HepG2 (cell line): ENCODE measurements at regions not wholly inside any gene's neighbourhood (a gene's known extent, or its start where the extent isn't known, plus 50 kb on each side); places are given as distances from the start of the nearest gene placed in this dataset.

Experiments used
- ATAC-seq: fragments of 200-7000 bp; cut with Tn5 transposase; 3 replicates; pipeline ENCODE4 v1.9.1; 2020; ENCODE audit warnings: mild to moderate bottlenecking, moderate library complexity
- BruUV-seq: library from RNA; stranded (reverse); fragments of 400-500 nt; replicated peaks from 2 replicates; lab custom pipeline; 2021; lab: Mats Ljungman, UMichigan
- CTCF ChIA-PET: fragments of 300-600 bp; formaldehyde crosslinking; extraction: SDS; loops from one replicate; lab custom pipeline; 2021; ENCODE audit warnings: low total read pairs, inconsistent platforms, low intra/inter-chr PET ratio; lab: Yijun Ruan, JAX
- POLR2A ChIA-PET: fragments of 350-600 bp; sonication (Branson Sonifier 250); formaldehyde crosslinking; loops from one replicate; lab custom pipeline; 2020; ENCODE audit warnings: antibody characterized with exemption, inconsistent platforms; lab: Yijun Ruan, JAX
- DNase-seq: peaks from one replicate; pipeline ENCODE4 v3.0.0-alpha.2; 2015; ENCODE audit warnings: low spot score
- FAIRE-seq: peaks from 3 replicates; lab custom pipeline; 2011; peaks lifted over from hg19 to GRCh38; lab: Jason Lieb, UNC
- H2AFZ ChIP-seq: one replicate; pipeline ENCODE4 v1.6.1; 2011; ENCODE audit warnings: low read length, inconsistent platforms
- H3K27ac ChIP-seq: fragments of 300-600 bp; 3 replicates; pipeline ENCODE4 v1.8.0; 2011; ENCODE audit warnings: mixed run types, mild to moderate bottlenecking, mixed read lengths, low read length, inconsistent platforms; ENCODE audit not compliant: insufficient read depth; ENCODE audit errors: extremely low read length
- H3K27me3 ChIP-seq, 2 experiments: fragments of 200-600 bp in 1 of 2; 2 replicates in 1 of 2; 3 replicates in 1 of 2; pipeline versions ENCODE4 v1.6.0 to v1.8.0; 2011; ENCODE audit warnings: low read length in 2 of 2, mild to moderate bottlenecking in 2 of 2, moderate library complexity in 2 of 2, inconsistent platforms in 1 of 2; ENCODE audit not compliant: insufficient read depth in 2 of 2, control insufficient read depth in 1 of 2
- H3K36me3 ChIP-seq, 2 experiments: fragments of 200-600 bp in 1 of 2; replicated peaks in 1 of 2; 2 replicates in 1 of 2; 3 replicates in 1 of 2; pipeline versions ENCODE4 v1.5.1 to v1.8.0; 2011; ENCODE audit warnings: low read length in 2 of 2, inconsistent platforms in 1 of 2; ENCODE audit not compliant: insufficient read depth in 2 of 2, control insufficient read depth in 1 of 2
- H3K4me1 ChIP-seq: 2 replicates; pipeline ENCODE4 v1.5.1; 2012; ENCODE audit warnings: low read length, inconsistent platforms; ENCODE audit not compliant: insufficient read depth
- H3K4me2 ChIP-seq: 2 replicates; pipeline ENCODE4 v1.6.0; 2011; ENCODE audit warnings: low read depth, low read length, inconsistent platforms
- H3K4me3 ChIP-seq, 3 experiments: fragments of 200-600 bp in 1 of 3; sonication (generic), shearing (Covaris generic) in 1 of 3; replicated peaks in 1 of 3; 2 replicates each; pipeline ENCODE4 v1.5.1; 2011 to 2016; ENCODE audit warnings: low read length in 3 of 3, inconsistent platforms in 2 of 3, low read depth in 2 of 3, mild to moderate bottlenecking in 2 of 3, control low read depth in 1 of 3, mixed read lengths in 1 of 3; ENCODE audit not compliant: insufficient read depth in 1 of 3
- H3K79me2 ChIP-seq: one replicate; pipeline ENCODE4 v1.6.1; 2011; ENCODE audit warnings: low read length, inconsistent platforms; ENCODE audit not compliant: insufficient read depth
- H3K9ac ChIP-seq: 2 replicates; pipeline ENCODE4 v1.6.0; 2011; ENCODE audit warnings: mild to moderate bottlenecking, low read depth, low read length, inconsistent platforms; ENCODE audit not compliant: insufficient read depth
- H3K9me3 ChIP-seq: 2 replicates; pipeline ENCODE4 v1.5.1; 2012; ENCODE audit warnings: mild to moderate bottlenecking, low read length
- H4K20me1 ChIP-seq: 2 replicates; pipeline ENCODE4 v1.6.0; 2011; ENCODE audit warnings: inconsistent platforms, mild to moderate bottlenecking, low read length, moderate library complexity; ENCODE audit not compliant: insufficient read depth
- ATF1 ChIP-seq: IDR thresholded peaks from 2 replicates; pipeline ENCODE4 v1.6.1; 2016; ENCODE audit warnings: mild to moderate bottlenecking, control low read depth
- CHD4 ChIP-seq: fragments of 200-600 bp; sonication (generic); IDR thresholded peaks from 2 replicates; pipeline ENCODE4 v1.7.0; 2017; ENCODE audit warnings: mild to moderate bottlenecking, low read length, borderline replicate concordance
- EEA1 ChIP-seq: sonication (generic); formaldehyde crosslinking; IDR thresholded peaks from 2 replicates; pipeline ENCODE4 v1.5.1; 2020; ENCODE audit warnings: mild to moderate bottlenecking, missing genetic modification reagents, borderline replicate concordance
- HNF1A ChIP-seq, 2 experiments: sonication (generic) in 1 of 2; formaldehyde crosslinking in 1 of 2; IDR thresholded peaks; 2 replicates each; pipeline versions ENCODE4 v1.4.0 to v1.6.1; 2016 to 2020; ENCODE audit warnings: borderline replicate concordance in 1 of 2, low read depth in 1 of 2, mild to moderate bottlenecking in 1 of 2, missing genetic modification reagents in 1 of 2
- MAFF ChIP-seq: IDR thresholded peaks from 2 replicates; pipeline ENCODE4 v1.6.1; 2011; ENCODE audit warnings: low read depth, low read length, improper control_type of control experiment
- MAFK ChIP-seq, 2 experiments: IDR thresholded peaks in 1 of 2; conservative IDR thresholded peaks in 1 of 2; 2 replicates each; pipeline ENCODE4 v1.6.1; 2011; ENCODE audit warnings: improper control_type of control experiment in 2 of 2, low read length in 2 of 2
- NFE2L2 ChIP-seq: fragments of 150-350 bp; IDR thresholded peaks from 2 replicates; pipeline ENCODE4 v1.6.1; 2014; ENCODE audit warnings: low read length
- PAX8 ChIP-seq: sonication (generic); formaldehyde crosslinking; IDR thresholded peaks from 2 replicates; pipeline ENCODE4 v1.8.0; 2022; ENCODE audit warnings: mild to moderate bottlenecking, missing genetic modification reagents, borderline replicate concordance
- RAD51 ChIP-seq: fragments of 450-650 bp; IDR thresholded peaks from 2 replicates; pipeline ENCODE4 v1.6.1; 2016; ENCODE audit warnings: borderline replicate concordance
- ZFP36L1 ChIP-seq: sonication (generic); formaldehyde crosslinking; IDR thresholded peaks from 2 replicates; pipeline ENCODE4 v1.8.0; 2022; ENCODE audit warnings: mild to moderate bottlenecking, missing genetic modification reagents, moderate library complexity
- ZFP62 ChIP-seq: sonication (generic); formaldehyde crosslinking; IDR thresholded peaks from 2 replicates; pipeline ENCODE4 v1.4.0; 2020; ENCODE audit warnings: missing genetic modification reagents
- ZMYM2 ChIP-seq: sonication (generic); formaldehyde crosslinking; IDR thresholded peaks from 2 replicates; pipeline ENCODE4 v1.8.0; 2022; ENCODE audit warnings: mild to moderate bottlenecking, missing genetic modification reagents
- ZNF224 ChIP-seq: sonication (generic); formaldehyde crosslinking; IDR thresholded peaks from 2 replicates; pipeline ENCODE4 v1.5.0; 2020; ENCODE audit warnings: mild to moderate bottlenecking, missing genetic modification reagents
- ZNF251 ChIP-seq: sonication (generic); formaldehyde crosslinking; IDR thresholded peaks from 2 replicates; pipeline ENCODE4 v1.9.0; 2021; ENCODE audit warnings: mild to moderate bottlenecking, missing genetic modification reagents
- ZNF335 ChIP-seq: sonication (generic); formaldehyde crosslinking; IDR thresholded peaks from 2 replicates; pipeline ENCODE4 v1.4.0; 2020; ENCODE audit warnings: missing genetic modification reagents
- ZNF781 ChIP-seq: sonication (generic); formaldehyde crosslinking; IDR thresholded peaks from 2 replicates; pipeline ENCODE4 v1.5.1; 2020; ENCODE audit warnings: borderline replicate concordance, mild to moderate bottlenecking, missing genetic modification reagents; ENCODE audit errors: not compliant biosample characterization
- WGBS: methylation state at CpG from one replicate; pipeline ENCODE4 v1.1.6; 2017; ENCODE audit warnings: low lambda C conversion rate; 5-methylcytosine and 5-hydroxymethylcytosine counted together
- in situ Hi-C: cut with HindIII; loops from 2 replicates; pipeline ENCODE4 v1.10.0; 2017; ENCODE audit warnings: low pct_unique_long_range_greater_than_20kb; ENCODE audit not compliant: extremely low pct_ligation_motif_present
- intact Hi-C: fragments of 100-400 bp; cut with micrococcal nuclease; formaldehyde crosslinking; loops from one replicate; pipeline ENCODE4 v1.10.0; 2022; ENCODE audit not compliant: unreplicated experiment

- Histone ChIP-seq H4K20me1 (no peaks in the 10 kb centered on the region), H3K36me3 (no peaks in the 10 kb centered on the region), H2AFZ (no peak overlapping the region), H3K79me2 (no peaks in the 10 kb centered on the region), H3K27ac (no peak overlapping the region), H3K27me3 (no peaks in the 10 kb centered on the region), H3K9me3 (peaks cover 4% of the 10 kb centered on the region; the same call in 1 of the 2 replicates), H3K4me1 (no peaks in the 10 kb centered on the region), H3K4me2 (no peak overlapping the region), H3K9ac (no peak overlapping the region), H3K4me3 (no peak overlapping the region)
- intact Hi-C loops: no loop called here
- in situ Hi-C loops: no loop called here
- 0 out of 2 replicates have a peak, but pooled peaks have one; percentile 15 for TF ChIP-seq MAFF
- no peak for TF ChIP-seq ZFP36L1
- TF ChIP-seq MAFK (conservative IDR thresholded peaks at IDR 0.05 in 1 of 2, IDR thresholded peaks at IDR 0.05 in 1 of 2; ENCODE audit: low read length in 2 of 2): peak; percentile 27 to 46; a peak in 2 of 4 replicates
- BruUV-seq: no TSS peak
- FAIRE-seq: no peak
- CTCF ChIA-PET: no interaction called here
- ATAC-seq: no peak
- POLR2A ChIA-PET: no interaction called here
- no peak for DNase-seq
- 6% methylated on average over 2 of the region's 2 CpGs for WGBS
Observed at GRCh38 chr1:88441022-88441421, 243.1 kb upstream of the PKN2 start.

- Histone ChIP-seq H3K4me1 (no peaks in the 10 kb centered on the region), H3K27ac (no peak overlapping the region), H3K4me2 (no peak overlapping the region), H3K9ac (no peak overlapping the region), H3K36me3 (no peaks in the 10 kb centered on the region), H4K20me1 (no peaks in the 10 kb centered on the region), H3K9me3 (no peaks in the 10 kb centered on the region), H2AFZ (no peak overlapping the region), H3K4me3 (no peak overlapping the region), H3K27me3 (no peaks in the 10 kb centered on the region), H3K79me2 (no peaks in the 10 kb centered on the region)
- intact Hi-C loops: no loop called here
- no peak for FAIRE-seq
- ChIA-PET POLR2A (no interaction called here), CTCF (no interaction called here)
- BruUV-seq: no TSS peak
- no peak for DNase-seq
- ATAC-seq: no peak
- in situ Hi-C loops: no loop called here
- TF ChIP-seq ZNF224 (CRISPR knock-in tag) (no peak), PAX8 (CRISPR knock-in tag) (no peak), ZNF251 (CRISPR knock-in tag) (no peak), RAD51 (no peak), ZNF781 (no peak), ZMYM2 (CRISPR knock-in tag) (no peak), EEA1 (CRISPR knock-in tag) (no peak), NFE2L2 (no peak), ZNF335 (CRISPR knock-in tag) (no peak), ZFP62 (CRISPR knock-in tag) (no peak), HNF1A (IDR thresholded peaks at IDR 0.05; ENCODE audit: low read depth) (no peak), HNF1A (CRISPR knock-in tag; IDR thresholded peaks at IDR 0.05; ENCODE audit: borderline replicate concordance) (no peak), CHD4 (no peak), ATF1 (CRISPR knock-in tag) (no peak)
Observed at GRCh38 chr1:88451856-88452255, 232.2 kb upstream of the PKN2 start.
